ENCODE measurements at regions not wholly inside any gene's neighbourhood (a gene's known extent, or its start where the extent isn't known, plus 50 kb on each side); places are given as distances from the start of the nearest gene placed in this dataset.
"Not testable (repeated sequence)": the region's sequence is repeated elsewhere in the genome, so short reads cannot be mapped to it uniquely, and the experiment has no call there.

DNA sequence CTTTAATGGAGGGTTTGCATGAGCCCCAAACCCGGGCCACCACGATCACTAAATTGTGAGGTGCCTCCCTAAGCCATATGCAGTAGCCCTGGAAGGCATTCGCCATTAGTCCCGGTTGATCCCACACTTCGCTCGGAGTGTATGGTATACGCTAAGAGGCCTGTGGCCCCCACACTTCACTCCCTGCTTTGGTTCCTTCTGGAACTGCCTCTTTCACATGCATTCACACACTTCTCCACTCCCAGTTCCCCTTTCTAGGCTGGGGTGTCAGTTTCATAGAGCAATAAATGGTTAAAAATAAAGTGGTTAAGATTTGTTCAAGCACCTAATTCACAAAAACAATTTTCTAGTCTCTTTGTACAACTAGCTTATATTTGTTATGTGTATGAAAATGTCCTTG is 212.1 kb upstream of the KCND2 start:
- no peak overlapping the region for H3K4me3 Mint-ChIP-seq
- intact Hi-C loops (cut with micrococcal nuclease), result no loop called here
- no peaks in the 10 kb centered on the region for H3K27me3 Mint-ChIP-seq
- no peak for DNase-seq
- H3K36me3 Mint-ChIP-seq (ENCODE audit: low read depth), result no peaks in the 10 kb centered on the region
- no peak overlapping the region for H3K27ac Mint-ChIP-seq
- H3K4me1 Mint-ChIP-seq, result no peaks in the 10 kb centered on the region
- peaks cover 3% of the 10 kb centered on the region for H3K9me3 Mint-ChIP-seq

DNA sequence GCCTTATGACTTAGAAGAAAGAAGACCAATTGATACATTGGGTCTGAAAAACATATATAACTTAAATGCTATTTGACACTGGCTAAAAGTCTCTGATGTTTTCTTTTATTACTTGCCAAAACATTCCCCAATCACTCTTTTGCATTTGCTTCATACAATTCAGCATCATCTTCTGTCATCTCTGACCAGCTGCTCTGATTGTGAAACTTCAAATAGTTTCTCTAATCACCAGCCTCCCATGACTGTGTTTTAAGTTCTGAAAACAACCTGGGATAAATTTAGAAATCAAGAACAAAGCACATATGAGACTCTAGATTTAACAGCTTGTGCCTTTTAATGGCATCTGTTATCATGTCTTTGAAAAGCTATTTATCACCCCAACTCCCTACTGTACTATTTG is 208.4 kb upstream of the KCND2 start:
- H3K36me3 Mint-ChIP-seq (ENCODE audit: low read depth), result no peaks in the 10 kb centered on the region
- intact Hi-C loops (cut with micrococcal nuclease), result no loop called here
- no peaks in the 10 kb centered on the region for H3K9me3 Mint-ChIP-seq
- H3K4me1 Mint-ChIP-seq, result no peaks in the 10 kb centered on the region
- H3K27ac Mint-ChIP-seq, result no peak overlapping the region
- DNase-seq, result no peak
- no peak overlapping the region for H3K4me3 Mint-ChIP-seq
- no peaks in the 10 kb centered on the region for H3K27me3 Mint-ChIP-seq

DNA sequence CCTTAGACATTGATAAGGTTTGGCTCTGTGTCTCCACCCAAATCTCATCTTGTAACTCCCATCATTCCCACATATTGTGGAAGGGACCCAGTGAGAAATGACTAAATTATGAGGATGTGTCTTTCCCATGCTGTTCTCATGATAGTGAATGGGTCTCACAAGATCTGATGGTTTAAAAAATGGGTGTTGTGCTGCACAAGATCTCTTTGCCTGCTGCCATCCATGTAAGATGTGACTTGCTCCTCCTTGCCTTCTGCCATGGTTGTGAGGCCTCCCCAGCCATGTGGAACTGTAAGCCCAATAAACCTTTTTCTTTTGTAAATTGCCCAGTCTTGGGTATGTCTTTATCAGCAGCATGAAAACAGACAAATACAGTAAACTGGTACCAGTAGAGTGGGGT is 206.1 kb upstream of the KCND2 start:
- H3K9me3 Mint-ChIP-seq; DNase-seq; intact Hi-C loops (cut with micrococcal nuclease); H3K36me3 Mint-ChIP-seq (ENCODE audit: low read depth); H3K4me3 Mint-ChIP-seq; H3K4me1 Mint-ChIP-seq; H3K27me3 Mint-ChIP-seq; H3K27ac Mint-ChIP-seq: not testable (repeated sequence)

DNA sequence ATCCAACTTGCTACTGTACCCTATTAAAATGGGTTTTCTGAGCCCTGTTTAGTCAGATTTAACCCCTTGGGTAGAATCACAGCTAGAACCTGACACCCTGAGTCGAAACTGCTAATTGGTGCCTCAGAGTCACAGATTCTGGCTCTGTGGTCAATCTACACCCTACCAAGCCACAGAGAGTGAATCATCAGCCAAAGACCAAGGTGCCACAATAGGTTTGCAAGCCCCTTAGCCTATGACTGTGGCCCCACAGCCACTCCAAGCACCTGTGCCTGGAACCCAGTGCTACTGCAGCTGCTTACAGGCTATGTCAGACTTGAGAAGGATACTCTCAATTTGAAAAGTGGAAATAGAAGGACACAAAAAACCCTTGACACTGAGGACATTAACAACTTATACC is 202.8 kb upstream of the KCND2 start:
- H3K27me3 Mint-ChIP-seq, result no peaks in the 10 kb centered on the region
- no peaks in the 10 kb centered on the region for H3K36me3 Mint-ChIP-seq (ENCODE audit: low read depth)
- H3K4me3 Mint-ChIP-seq, result no peak overlapping the region
- H3K4me1 Mint-ChIP-seq, result no peaks in the 10 kb centered on the region
- no peak overlapping the region for H3K27ac Mint-ChIP-seq
- intact Hi-C loops (cut with micrococcal nuclease), result no loop called here
- H3K9me3 Mint-ChIP-seq, result no peaks in the 10 kb centered on the region
- DNase-seq, result no peak

DNA sequence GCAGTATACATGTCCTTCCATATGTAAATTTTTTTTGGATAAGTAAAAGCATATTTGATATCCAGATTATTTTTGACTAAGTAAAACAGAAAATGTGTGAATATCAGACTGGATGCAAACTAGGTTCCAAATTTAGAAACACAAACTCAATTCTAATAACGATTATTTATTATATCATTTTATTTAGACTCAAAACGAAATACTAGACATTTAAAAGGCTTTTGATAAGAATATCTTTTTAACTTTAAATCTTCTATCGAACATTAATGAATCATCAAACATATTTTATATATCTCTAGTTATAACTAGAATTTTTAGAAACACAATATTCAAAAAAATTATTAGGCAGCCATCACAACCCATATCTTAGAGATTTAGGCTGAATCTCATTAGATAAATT is 195.2 kb upstream of the KCND2 start:
- no peak for DNase-seq
- no peak overlapping the region for H3K27ac Mint-ChIP-seq
- no peaks in the 10 kb centered on the region for H3K4me1 Mint-ChIP-seq
- no peaks in the 10 kb centered on the region for H3K36me3 Mint-ChIP-seq (ENCODE audit: low read depth)
- H3K9me3 Mint-ChIP-seq, result no peaks in the 10 kb centered on the region
- intact Hi-C loops (cut with micrococcal nuclease), result no loop called here
- H3K27me3 Mint-ChIP-seq, result no peaks in the 10 kb centered on the region
- H3K4me3 Mint-ChIP-seq, result no peak overlapping the region

DNA sequence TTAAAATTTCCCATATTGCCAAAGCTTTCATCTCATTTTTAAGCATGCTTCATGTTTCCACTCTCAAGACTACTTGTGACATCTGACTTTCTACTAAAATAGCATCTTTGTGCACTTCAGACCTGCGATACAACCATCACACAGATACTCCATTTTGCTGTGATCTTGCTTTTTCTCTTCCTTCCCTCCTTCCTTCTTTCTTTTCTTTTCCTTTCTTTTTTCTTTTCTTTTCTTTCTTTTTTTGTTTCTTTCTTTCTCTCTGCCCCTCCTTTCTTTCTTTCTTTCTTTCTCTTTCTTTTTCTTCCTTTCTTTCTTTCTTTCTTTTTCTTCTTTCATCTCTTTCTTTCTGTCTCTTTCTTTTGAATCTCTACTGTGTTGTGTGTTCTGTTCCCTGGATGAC is 194.0 kb upstream of the KCND2 start:
- Mint-ChIP-seq H3K36me3 (ENCODE audit: low read depth) (no peaks in the 10 kb centered on the region), H3K27me3 (no peaks in the 10 kb centered on the region), H3K4me3 (no peak overlapping the region), H3K9me3 (peaks cover 2% of the 10 kb centered on the region), H3K27ac (no peak overlapping the region), H3K4me1 (no peaks in the 10 kb centered on the region)
- intact Hi-C loops (cut with micrococcal nuclease), result no loop called here
- DNase-seq, result no peak

DNA sequence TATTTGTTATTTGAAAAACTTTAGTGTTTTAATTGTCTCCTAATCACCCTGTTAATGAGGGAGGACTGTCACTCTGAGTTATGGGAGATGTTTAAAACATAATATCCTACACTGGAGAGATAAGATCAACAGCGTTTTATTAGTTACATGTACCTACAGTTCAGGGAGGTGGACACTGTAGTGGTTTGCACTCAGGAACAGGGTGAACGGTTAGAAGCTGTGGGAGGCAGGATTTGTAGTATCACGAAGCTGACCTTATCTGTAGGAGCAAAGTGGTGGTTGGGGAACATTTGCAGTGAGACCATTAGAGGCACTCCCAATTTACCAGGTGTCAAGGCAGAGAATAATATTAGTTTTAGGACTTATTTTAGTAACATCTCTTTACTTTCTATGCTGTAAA is 193.3 kb upstream of the KCND2 start:
- Mint-ChIP-seq H3K36me3 (ENCODE audit: low read depth) (no peaks in the 10 kb centered on the region), H3K27ac (no peak overlapping the region), H3K27me3 (no peaks in the 10 kb centered on the region), H3K9me3 (peaks cover 3% of the 10 kb centered on the region), H3K4me3 (no peak overlapping the region), H3K4me1 (no peaks in the 10 kb centered on the region)
- no peak for DNase-seq
- intact Hi-C loops (cut with micrococcal nuclease), result no loop called here

DNA sequence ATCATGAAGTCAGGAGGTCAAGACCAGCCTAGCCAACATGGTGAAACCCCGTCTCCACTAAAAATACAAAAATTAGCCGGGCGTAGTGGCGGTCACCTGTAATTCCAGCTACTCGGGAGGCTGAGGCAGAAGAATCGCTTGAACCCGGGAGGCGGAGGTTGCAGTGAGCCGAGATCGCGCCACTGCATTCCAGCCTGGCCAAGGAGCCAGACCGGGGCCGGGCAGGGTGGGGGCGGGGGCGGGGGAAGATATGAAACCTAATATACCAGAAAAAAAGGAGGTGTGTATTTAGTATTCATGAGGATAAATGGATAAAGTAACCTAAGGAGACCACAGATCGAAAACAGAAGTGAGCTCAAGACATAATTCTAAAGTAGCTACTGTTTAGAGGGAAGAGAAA is 186.5 kb upstream of the KCND2 start:
- H3K4me3 Mint-ChIP-seq; H3K27me3 Mint-ChIP-seq; DNase-seq; H3K9me3 Mint-ChIP-seq; intact Hi-C loops (cut with micrococcal nuclease); H3K27ac Mint-ChIP-seq; H3K36me3 Mint-ChIP-seq (ENCODE audit: low read depth); H3K4me1 Mint-ChIP-seq: not testable (repeated sequence)

DNA sequence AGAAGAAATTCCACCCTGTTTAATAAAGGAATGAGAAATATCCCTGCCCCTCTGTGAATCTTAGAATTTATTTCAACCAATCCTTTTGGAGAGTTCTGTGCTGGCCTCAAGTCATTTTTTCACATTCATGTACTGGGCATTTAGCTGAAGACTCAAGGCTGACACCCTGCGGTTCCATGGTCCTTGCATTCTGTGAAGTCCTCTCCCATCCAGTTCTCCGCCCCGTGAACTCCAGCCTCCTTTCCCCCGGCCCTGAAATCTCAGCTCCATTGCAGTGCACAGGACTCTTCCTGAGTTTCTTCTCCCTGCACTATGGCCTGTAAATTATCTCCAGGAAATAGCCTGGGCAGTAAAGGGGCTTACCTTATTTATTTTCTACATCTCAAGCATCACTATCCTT is 183.0 kb upstream of the KCND2 start:
- no peak overlapping the region for H3K27ac Mint-ChIP-seq
- no peak overlapping the region for H3K4me3 Mint-ChIP-seq
- H3K4me1 Mint-ChIP-seq, result no peaks in the 10 kb centered on the region
- intact Hi-C loops (cut with micrococcal nuclease), result no loop called here
- no peaks in the 10 kb centered on the region for H3K9me3 Mint-ChIP-seq
- no peaks in the 10 kb centered on the region for H3K27me3 Mint-ChIP-seq
- no peak for DNase-seq
- H3K36me3 Mint-ChIP-seq (ENCODE audit: low read depth), result no peaks in the 10 kb centered on the region

DNA sequence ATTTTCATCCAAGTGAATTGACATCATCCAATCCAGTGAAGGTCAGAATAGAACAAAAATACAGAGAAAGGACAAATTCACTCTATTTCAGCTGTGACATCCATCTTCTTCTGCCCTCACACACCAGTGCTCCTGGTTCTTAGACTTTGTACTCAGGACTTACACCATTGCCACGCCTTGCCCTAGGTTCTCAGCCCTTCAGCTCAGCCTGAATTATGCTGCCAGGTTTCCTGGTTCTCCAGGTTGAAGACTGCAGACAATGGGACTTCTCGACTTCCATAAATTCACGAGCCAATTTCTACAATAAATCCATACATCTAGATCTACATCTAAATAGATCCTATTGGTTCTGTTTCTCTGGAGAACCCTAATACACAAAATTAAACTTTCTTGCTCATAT is 181.2 kb upstream of the KCND2 start:
- DNase-seq, result no peak
- no peaks in the 10 kb centered on the region for H3K36me3 Mint-ChIP-seq (ENCODE audit: low read depth)
- H3K4me3 Mint-ChIP-seq, result no peak overlapping the region
- intact Hi-C loops (cut with micrococcal nuclease), result no loop called here
- no peaks in the 10 kb centered on the region for H3K4me1 Mint-ChIP-seq
- no peaks in the 10 kb centered on the region for H3K27me3 Mint-ChIP-seq
- H3K9me3 Mint-ChIP-seq, result no peaks in the 10 kb centered on the region
- no peak overlapping the region for H3K27ac Mint-ChIP-seq

DNA sequence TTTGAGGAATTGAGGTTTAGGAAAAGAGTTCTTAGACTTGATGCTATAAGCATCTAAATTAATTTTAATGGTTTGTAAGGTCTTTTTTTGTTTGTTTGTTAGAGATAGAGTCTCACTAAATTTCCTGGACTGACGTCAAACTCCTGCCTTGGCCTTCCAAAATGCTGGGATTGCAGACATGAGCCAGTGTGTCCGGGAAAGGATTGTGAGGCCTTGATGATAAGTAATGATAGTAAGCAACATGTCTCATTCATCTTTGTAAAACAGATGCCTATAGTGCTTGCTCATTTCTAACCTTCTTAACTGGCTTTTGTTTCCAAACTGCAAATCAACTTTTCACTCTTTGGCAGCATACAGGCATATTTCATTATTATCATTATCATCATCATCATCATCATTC is 176.0 kb upstream of the KCND2 start:
- no peaks in the 10 kb centered on the region for H3K27me3 Mint-ChIP-seq
- DNase-seq, result no peak
- H3K9me3 Mint-ChIP-seq, result no peaks in the 10 kb centered on the region
- no peak overlapping the region for H3K27ac Mint-ChIP-seq
- no peaks in the 10 kb centered on the region for H3K4me1 Mint-ChIP-seq
- H3K36me3 Mint-ChIP-seq (ENCODE audit: low read depth), result no peaks in the 10 kb centered on the region
- intact Hi-C loops (cut with micrococcal nuclease), result no loop called here
- no peak overlapping the region for H3K4me3 Mint-ChIP-seq

DNA sequence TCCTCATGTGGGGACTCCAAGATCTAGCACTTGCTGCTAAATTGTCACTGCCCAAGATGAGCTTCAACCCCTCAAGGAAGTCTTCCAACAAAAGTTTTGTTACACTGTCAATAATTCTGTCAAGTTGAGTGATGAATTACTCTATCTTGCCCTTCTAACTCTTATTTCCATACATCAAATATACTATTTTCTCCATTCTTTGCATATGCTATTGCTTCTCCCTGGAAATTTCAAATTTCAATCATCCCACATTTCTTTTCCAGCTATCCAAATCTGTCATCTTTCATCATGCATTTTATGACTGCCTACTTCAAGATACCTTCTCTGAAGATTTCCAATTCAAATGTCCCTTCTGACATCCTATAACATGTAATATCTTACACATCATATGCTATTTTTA is 175.2 kb upstream of the KCND2 start:
- no peaks in the 10 kb centered on the region for H3K4me1 Mint-ChIP-seq
- H3K27ac Mint-ChIP-seq, result no peak overlapping the region
- DNase-seq, result no peak
- H3K9me3 Mint-ChIP-seq, result no peaks in the 10 kb centered on the region
- H3K4me3 Mint-ChIP-seq, result no peak overlapping the region
- H3K36me3 Mint-ChIP-seq (ENCODE audit: low read depth), result no peaks in the 10 kb centered on the region
- intact Hi-C loops (cut with micrococcal nuclease), result no loop called here
- no peaks in the 10 kb centered on the region for H3K27me3 Mint-ChIP-seq

DNA sequence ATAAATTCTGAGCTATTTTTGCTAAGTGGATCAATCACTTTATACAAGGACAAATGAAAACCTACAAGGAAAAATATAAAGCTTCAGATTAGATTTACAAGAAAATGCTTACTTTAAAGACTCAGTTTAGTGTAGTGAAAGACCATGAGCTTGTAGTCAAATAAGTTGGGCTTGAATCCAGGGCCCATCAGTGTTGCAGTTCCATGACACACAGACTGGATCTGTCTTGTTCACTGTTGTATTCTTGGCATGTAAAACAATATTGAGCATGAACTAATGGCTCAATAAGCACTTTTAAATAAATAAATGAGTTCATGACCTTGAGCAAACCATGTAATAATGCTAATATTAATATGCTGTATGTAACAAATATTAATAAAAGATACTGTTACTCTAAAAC is 164.6 kb upstream of the KCND2 start:
- Mint-ChIP-seq H3K9me3 (peaks cover 3% of the 10 kb centered on the region), H3K4me1 (no peaks in the 10 kb centered on the region), H3K27ac (no peak overlapping the region), H3K27me3 (no peaks in the 10 kb centered on the region), H3K4me3 (no peak overlapping the region), H3K36me3 (ENCODE audit: low read depth) (no peaks in the 10 kb centered on the region)
- intact Hi-C loops (cut with micrococcal nuclease), result no loop called here
- DNase-seq, result no peak

DNA sequence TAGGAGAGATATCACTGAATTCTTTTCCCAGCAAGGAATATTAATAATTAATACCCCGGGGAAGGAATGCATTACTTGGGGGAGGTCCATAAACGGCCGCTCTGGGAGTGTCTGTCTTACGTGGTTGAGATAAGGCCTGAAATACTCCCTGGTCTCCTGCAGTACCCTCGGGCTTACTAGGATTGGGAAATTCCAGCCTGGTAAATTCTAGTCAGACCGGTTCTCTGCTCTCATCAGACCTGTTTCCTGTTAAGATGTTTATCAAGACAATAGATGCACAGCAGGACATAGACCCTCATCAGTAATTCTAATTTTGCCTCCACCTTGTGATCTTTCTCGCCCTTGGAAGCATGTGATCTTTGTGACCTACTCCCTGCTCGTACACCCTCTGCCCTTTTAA is 162.8 kb upstream of the KCND2 start:
- Mint-ChIP-seq H3K4me3 (no peak overlapping the region), H3K27ac (no peak overlapping the region), H3K4me1 (no peaks in the 10 kb centered on the region), H3K27me3 (no peaks in the 10 kb centered on the region), H3K9me3 (peaks cover 3% of the 10 kb centered on the region), H3K36me3 (ENCODE audit: low read depth) (no peaks in the 10 kb centered on the region)
- no peak for DNase-seq
- intact Hi-C loops (cut with micrococcal nuclease), result no loop called here

DNA sequence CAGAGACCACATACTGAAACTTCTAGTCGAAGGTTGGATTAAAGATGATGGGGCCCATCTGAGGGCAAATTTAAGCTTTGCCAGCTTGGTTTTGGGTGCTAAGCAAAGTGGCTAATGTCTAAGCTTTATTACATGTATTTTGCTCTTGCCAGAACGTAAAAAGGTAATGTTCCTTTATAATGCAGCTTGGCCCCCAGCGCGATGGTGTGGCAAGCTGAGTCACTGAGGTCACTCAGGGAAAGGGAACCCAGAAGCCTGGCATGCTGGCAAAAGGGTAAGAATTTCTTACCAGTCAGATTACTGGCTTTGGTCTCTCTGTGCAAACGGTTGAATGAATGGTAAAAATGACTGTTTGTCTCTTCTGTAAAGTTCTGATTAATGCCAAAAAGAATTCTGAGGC is 158.3 kb upstream of the KCND2 start:
- Mint-ChIP-seq H3K27me3 (no peaks in the 10 kb centered on the region), H3K4me1 (no peaks in the 10 kb centered on the region), H3K36me3 (ENCODE audit: low read depth) (no peaks in the 10 kb centered on the region), H3K27ac (no peak overlapping the region), H3K4me3 (no peak overlapping the region), H3K9me3 (peaks cover 8% of the 10 kb centered on the region)
- DNase-seq, result no peak
- intact Hi-C loops (cut with micrococcal nuclease), result no loop called here

DNA sequence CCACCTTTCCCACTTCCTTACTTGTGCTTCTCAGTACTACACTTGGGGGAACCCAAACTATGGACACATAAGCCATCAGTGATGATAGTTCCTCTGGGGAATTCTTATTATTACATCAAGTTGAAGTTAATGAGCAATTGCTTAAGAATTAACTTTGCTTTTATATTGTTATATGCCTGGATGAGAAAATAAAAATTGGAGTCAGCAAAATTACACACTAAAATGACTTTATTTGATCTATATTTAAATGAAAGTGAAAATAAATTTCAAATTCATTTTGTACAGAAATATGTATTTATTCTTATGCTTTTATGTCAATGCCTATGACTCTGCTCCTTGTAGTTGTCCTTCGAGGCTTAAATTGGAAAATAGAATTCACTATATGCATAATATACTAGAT is 149.4 kb upstream of the KCND2 start:
- no peak overlapping the region for H3K4me3 Mint-ChIP-seq
- no peaks in the 10 kb centered on the region for H3K36me3 Mint-ChIP-seq (ENCODE audit: low read depth)
- H3K4me1 Mint-ChIP-seq, result no peaks in the 10 kb centered on the region
- DNase-seq, result no peak
- no peaks in the 10 kb centered on the region for H3K9me3 Mint-ChIP-seq
- H3K27me3 Mint-ChIP-seq, result no peaks in the 10 kb centered on the region
- no peak overlapping the region for H3K27ac Mint-ChIP-seq
- intact Hi-C loops (cut with micrococcal nuclease), result no loop called here
